ENCODE measurements at regions not wholly inside any gene's neighbourhood (a gene's known extent, or its start where the extent isn't known, plus 50 kb on each side); places are given as distances from the start of the nearest gene placed in this dataset.

DNA sequence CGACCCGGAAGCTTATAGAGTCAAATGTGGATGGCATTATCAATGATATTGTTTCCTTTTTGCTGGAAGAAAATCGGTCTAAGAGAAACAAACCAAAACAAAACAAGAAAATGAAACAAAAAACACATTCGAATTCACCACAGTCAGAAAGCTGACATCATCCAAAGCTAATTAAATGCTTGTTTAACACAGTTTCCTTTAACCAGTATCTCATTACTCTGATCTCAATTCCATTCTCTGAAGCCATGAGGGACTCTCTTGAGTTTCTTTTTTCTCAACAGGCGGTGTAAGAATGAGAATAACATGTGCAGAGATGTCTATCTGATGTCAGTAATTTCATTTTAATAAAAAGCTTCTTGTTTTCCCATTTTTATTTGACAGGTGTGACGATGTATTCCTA lies 1448.3 kb upstream of the DDX18 start:
- TF ChIP-seq, protein P1, sequence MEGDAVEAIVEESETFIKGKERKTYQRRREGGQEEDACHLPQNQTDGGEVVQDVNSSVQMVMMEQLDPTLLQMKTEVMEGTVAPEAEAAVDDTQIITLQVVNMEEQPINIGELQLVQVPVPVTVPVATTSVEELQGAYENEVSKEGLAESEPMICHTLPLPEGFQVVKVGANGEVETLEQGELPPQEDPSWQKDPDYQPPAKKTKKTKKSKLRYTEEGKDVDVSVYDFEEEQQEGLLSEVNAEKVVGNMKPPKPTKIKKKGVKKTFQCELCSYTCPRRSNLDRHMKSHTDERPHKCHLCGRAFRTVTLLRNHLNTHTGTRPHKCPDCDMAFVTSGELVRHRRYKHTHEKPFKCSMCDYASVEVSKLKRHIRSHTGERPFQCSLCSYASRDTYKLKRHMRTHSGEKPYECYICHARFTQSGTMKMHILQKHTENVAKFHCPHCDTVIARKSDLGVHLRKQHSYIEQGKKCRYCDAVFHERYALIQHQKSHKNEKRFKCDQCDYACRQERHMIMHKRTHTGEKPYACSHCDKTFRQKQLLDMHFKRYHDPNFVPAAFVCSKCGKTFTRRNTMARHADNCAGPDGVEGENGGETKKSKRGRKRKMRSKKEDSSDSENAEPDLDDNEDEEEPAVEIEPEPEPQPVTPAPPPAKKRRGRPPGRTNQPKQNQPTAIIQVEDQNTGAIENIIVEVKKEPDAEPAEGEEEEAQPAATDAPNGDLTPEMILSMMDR (IDR thresholded peaks at IDR 0.05), result no peak
- TF ChIP-seq POLR2A (IDR thresholded peaks at IDR 0.05), result no peak
